Anterior cingulate cortex (tissue), 58 donors: ENCODE measurements at regions not wholly inside any gene's neighbourhood (a gene's known extent, or its start where the extent isn't known, plus 50 kb on each side); places are given as distances from the start of the nearest gene placed in this dataset.

Source experiments
- DNase-seq, 58 donors: peaks; one replicate each; lab custom pipeline; 2025; lab: John Stamatoyannopoulos, UW

GRCh38 chr2:52831216-52831615, 936.4 kb upstream of the CHAC2 start:
- DNase-seq = no peak

GRCh38 chr2:52828112-52828511, 939.5 kb upstream of the CHAC2 start:
- no peak for DNase-seq

- no peak for DNase-seq
Observed at GRCh38 chr2:52821631-52822030, 946.0 kb upstream of the CHAC2 start.

- DNase-seq = no peak
Observed at GRCh38 chr2:52818958-52819357, 948.6 kb upstream of the CHAC2 start.

- no peak for DNase-seq
Observed at GRCh38 chr2:52810460-52810859, 957.1 kb upstream of the CHAC2 start.

GRCh38 chr2:52805901-52806410, 961.6 kb upstream of the CHAC2 start:
- no peak for DNase-seq

- DNase-seq = no peak
Observed at GRCh38 chr2:52794581-52794980, 973.0 kb upstream of the CHAC2 start.

GRCh38 chr2:52779446-52779845, 988.2 kb upstream of the CHAC2 start:
- DNase-seq = no peak

- no peak for DNase-seq
Observed at GRCh38 chr2:52776571-52776970, 991.0 kb upstream of the CHAC2 start.

GRCh38 chr2:52775674-52776073, 991.9 kb upstream of the CHAC2 start:
- no peak for DNase-seq

- DNase-seq = no peak
Observed at GRCh38 chr2:52765735-52766134, 1001.9 kb upstream of the CHAC2 start.

GRCh38 chr2:52749764-52750163, 1017.8 kb upstream of the CHAC2 start:
- DNase-seq = no peak

- DNase-seq = no peak
Observed at GRCh38 chr2:52745144-52745543, 1022.5 kb upstream of the CHAC2 start.

- no peak for DNase-seq
Observed at GRCh38 chr2:52732849-52733395, 1034.7 kb upstream of the CHAC2 start.

- DNase-seq = no peak
Observed at GRCh38 chr2:52724585-52724984, 1043.0 kb upstream of the CHAC2 start.

GRCh38 chr2:52717836-52718235, 1049.8 kb upstream of the CHAC2 start:
- DNase-seq = no peak

- DNase-seq = no peak
Observed at GRCh38 chr2:52710810-52711618, 1056.6 kb upstream of the CHAC2 start.

- no peak for DNase-seq
Observed at GRCh38 chr2:52704251-52704650, 1063.4 kb upstream of the CHAC2 start.

- DNase-seq = no peak
Observed at GRCh38 chr2:52703004-52703403, 1064.6 kb upstream of the CHAC2 start.

GRCh38 chr2:52698408-52698807, 1069.2 kb upstream of the CHAC2 start:
- peak in 5 of 58 donors; percentile 1 to 28 (median 3) for DNase-seq

- DNase-seq = no peak
Observed at GRCh38 chr2:52697690-52698089, 1069.9 kb upstream of the CHAC2 start.

- DNase-seq = no peak
Observed at GRCh38 chr2:52695731-52696130, 1071.9 kb upstream of the CHAC2 start.
